Parathyroid adenoma (tissue), 2 donors: ENCODE measurements at regions not wholly inside any gene's neighbourhood (a gene's known extent, or its start where the extent isn't known, plus 50 kb on each side); places are given as distances from the start of the nearest gene placed in this dataset.

Experiments used
- H2AFZ ChIP-seq: fragments of 300-600 bp; sonication (generic); one replicate; pipeline ENCODE4 v1.7.0; 2017; ENCODE audit warnings: antibody characterized with exemption, mild to moderate bottlenecking
- H3K27ac ChIP-seq: fragments of 300-600 bp; sonication (generic); one replicate; pipeline ENCODE4 v1.7.0; 2017
- H3K27me3 ChIP-seq: fragments of 300-600 bp; sonication (generic); one replicate; pipeline ENCODE4 v1.7.0; 2017; ENCODE audit warnings: low read length; ENCODE audit not compliant: control insufficient read depth, insufficient read depth
- H3K36me3 ChIP-seq: fragments of 300-600 bp; sonication (generic); one replicate; pipeline ENCODE4 v1.7.0; 2017; ENCODE audit warnings: low read length; ENCODE audit not compliant: control insufficient read depth, insufficient read depth
- H3K4me1 ChIP-seq: fragments of 300-600 bp; sonication (generic); one replicate; pipeline ENCODE4 v1.7.0; 2017; ENCODE audit warnings: control low read depth
- H3K4me2 ChIP-seq: fragments of 300-600 bp; sonication (generic); one replicate; pipeline ENCODE4 v1.7.0; 2017; ENCODE audit warnings: low read length
- H3K4me3 ChIP-seq: fragments of 300-600 bp; sonication (generic); one replicate; pipeline ENCODE4 v1.7.0; 2017; ENCODE audit warnings: low read depth, low read length
- H3K79me2 ChIP-seq: fragments of 300-600 bp; sonication (generic); one replicate; pipeline ENCODE4 v1.7.0; 2017; ENCODE audit warnings: control low read depth
- H3K9ac ChIP-seq: fragments of 300-600 bp; sonication (generic); one replicate; pipeline ENCODE4 v1.7.0; 2017; ENCODE audit warnings: mild to moderate bottlenecking
- H3K9me3 ChIP-seq: fragments of 300-600 bp; sonication (generic); one replicate; pipeline ENCODE4 v1.7.0; 2017; ENCODE audit warnings: low read length; ENCODE audit not compliant: control insufficient read depth
- CTCF ChIP-seq: fragments of 300-600 bp; sonication (generic); IDR thresholded peaks from one replicate; pipeline ENCODE4 v1.7.0; 2017; ENCODE audit warnings: antibody characterized with exemption, mild to moderate bottlenecking
- donor health status: primary hyperparathyroidism.

- Histone ChIP-seq H3K79me2 (no peaks in the 10 kb centered on the region), H3K4me1 (no peaks in the 10 kb centered on the region), H3K36me3 (no peaks in the 10 kb centered on the region), H3K4me3 (no peak overlapping the region), H3K4me2 (no peak overlapping the region), H3K9me3 (no peaks in the 10 kb centered on the region), H3K27ac (no peak overlapping the region), H3K27me3 (no peaks in the 10 kb centered on the region), H3K9ac (no peak overlapping the region), H2AFZ (no peak overlapping the region)
- TF ChIP-seq CTCF = no peak
Observed at GRCh38 chr6:163949431-163949830, 534.9 kb downstream of the QKI start.

GRCh38 chr6:163948250-163948649 is 533.7 kb downstream of the QKI start:
- no peaks in the 10 kb centered on the region for H3K4me1 ChIP-seq
- H3K27me3 ChIP-seq = no peaks in the 10 kb centered on the region
- H3K79me2 ChIP-seq = no peaks in the 10 kb centered on the region
- H3K9ac ChIP-seq = no peak overlapping the region
- H3K9me3 ChIP-seq = no peaks in the 10 kb centered on the region
- H3K4me3 ChIP-seq = no peak overlapping the region
- no peak for TF ChIP-seq CTCF
- H3K4me2 ChIP-seq = no peak overlapping the region
- H3K27ac ChIP-seq = no peak overlapping the region
- H3K36me3 ChIP-seq = no peaks in the 10 kb centered on the region
- H2AFZ ChIP-seq = no peak overlapping the region

GRCh38 chr6:163947276-163947675 is 532.8 kb downstream of the QKI start:
- Histone ChIP-seq H3K79me2 (no peaks in the 10 kb centered on the region), H3K4me2 (no peak overlapping the region), H3K27me3 (no peaks in the 10 kb centered on the region), H3K9ac (no peak overlapping the region), H3K4me3 (no peak overlapping the region), H3K36me3 (no peaks in the 10 kb centered on the region), H2AFZ (no peak overlapping the region), H3K9me3 (no peaks in the 10 kb centered on the region), H3K4me1 (no peaks in the 10 kb centered on the region), H3K27ac (no peak overlapping the region)
- TF ChIP-seq CTCF = no peak

- Histone ChIP-seq H3K4me1 (no peaks in the 10 kb centered on the region), H3K27ac (no peak overlapping the region), H3K9me3 (no peaks in the 10 kb centered on the region), H3K79me2 (no peaks in the 10 kb centered on the region), H3K4me3 (no peak overlapping the region), H3K9ac (no peak overlapping the region), H3K27me3 (no peaks in the 10 kb centered on the region), H3K36me3 (no peaks in the 10 kb centered on the region), H3K4me2 (no peak overlapping the region), H2AFZ (no peak overlapping the region)
- no peak for TF ChIP-seq CTCF
Observed at GRCh38 chr6:163946437-163946836, 531.9 kb downstream of the QKI start.

GRCh38 chr6:163945808-163946207 is 531.3 kb downstream of the QKI start:
- no peak overlapping the region for H3K4me3 ChIP-seq
- H3K27ac ChIP-seq = no peak overlapping the region
- H3K79me2 ChIP-seq = no peaks in the 10 kb centered on the region
- TF ChIP-seq CTCF = no peak
- H3K4me2 ChIP-seq = no peak overlapping the region
- H2AFZ ChIP-seq = no peak overlapping the region
- H3K9me3 ChIP-seq = no peaks in the 10 kb centered on the region
- no peak overlapping the region for H3K9ac ChIP-seq
- no peaks in the 10 kb centered on the region for H3K4me1 ChIP-seq
- H3K36me3 ChIP-seq = no peaks in the 10 kb centered on the region
- no peaks in the 10 kb centered on the region for H3K27me3 ChIP-seq
